ENCODE measurements at regions not wholly inside any gene's neighbourhood (a gene's known extent, or its start where the extent isn't known, plus 50 kb on each side); places are given as distances from the start of the nearest gene placed in this dataset.

DNA sequence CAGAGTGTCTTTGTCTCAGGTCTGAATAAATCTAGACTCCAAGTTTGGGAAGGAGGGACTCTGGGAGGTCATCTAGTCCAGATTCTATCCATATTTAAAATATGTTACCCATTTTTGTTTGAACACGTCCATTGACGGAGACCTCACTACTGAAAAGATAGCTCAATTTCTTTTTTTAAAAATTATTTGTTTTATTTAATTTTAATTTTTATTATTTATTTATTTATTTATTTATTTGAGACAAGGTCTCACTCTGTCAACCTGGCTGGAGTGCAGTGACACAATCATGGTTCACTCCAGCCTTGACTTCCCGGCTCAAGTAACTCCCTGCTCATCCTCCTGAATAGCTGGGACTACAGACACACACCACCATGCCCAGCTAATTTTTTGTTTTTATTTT lies 89.5 kb upstream of the SNX19 start:
- Histone ChIP-seq H3K36me3 (no peaks in the 10 kb centered on the region), H3K27ac (no peak overlapping the region), H3K4me1 (no peaks in the 10 kb centered on the region), H3K4me3 (no peak overlapping the region), H3K9me3 (no peaks in the 10 kb centered on the region), H3K27me3 (no peaks in the 10 kb centered on the region)
- no peak for DNase-seq (ENCODE audit: low spot score in 2 of 2)
- 96% methylated on average over 3 of the region's 3 CpGs for WGBS
- TF ChIP-seq, protein P1, sequence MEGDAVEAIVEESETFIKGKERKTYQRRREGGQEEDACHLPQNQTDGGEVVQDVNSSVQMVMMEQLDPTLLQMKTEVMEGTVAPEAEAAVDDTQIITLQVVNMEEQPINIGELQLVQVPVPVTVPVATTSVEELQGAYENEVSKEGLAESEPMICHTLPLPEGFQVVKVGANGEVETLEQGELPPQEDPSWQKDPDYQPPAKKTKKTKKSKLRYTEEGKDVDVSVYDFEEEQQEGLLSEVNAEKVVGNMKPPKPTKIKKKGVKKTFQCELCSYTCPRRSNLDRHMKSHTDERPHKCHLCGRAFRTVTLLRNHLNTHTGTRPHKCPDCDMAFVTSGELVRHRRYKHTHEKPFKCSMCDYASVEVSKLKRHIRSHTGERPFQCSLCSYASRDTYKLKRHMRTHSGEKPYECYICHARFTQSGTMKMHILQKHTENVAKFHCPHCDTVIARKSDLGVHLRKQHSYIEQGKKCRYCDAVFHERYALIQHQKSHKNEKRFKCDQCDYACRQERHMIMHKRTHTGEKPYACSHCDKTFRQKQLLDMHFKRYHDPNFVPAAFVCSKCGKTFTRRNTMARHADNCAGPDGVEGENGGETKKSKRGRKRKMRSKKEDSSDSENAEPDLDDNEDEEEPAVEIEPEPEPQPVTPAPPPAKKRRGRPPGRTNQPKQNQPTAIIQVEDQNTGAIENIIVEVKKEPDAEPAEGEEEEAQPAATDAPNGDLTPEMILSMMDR (IDR thresholded peaks at IDR 0.05): no peak
- TF ChIP-seq POLR2A (IDR thresholded peaks at IDR 0.05) (no peak), POLR2AphosphoS5 (IDR thresholded peaks at IDR 0.05) (no peak), EP300 (IDR thresholded peaks at IDR 0.05) (no peak)

DNA sequence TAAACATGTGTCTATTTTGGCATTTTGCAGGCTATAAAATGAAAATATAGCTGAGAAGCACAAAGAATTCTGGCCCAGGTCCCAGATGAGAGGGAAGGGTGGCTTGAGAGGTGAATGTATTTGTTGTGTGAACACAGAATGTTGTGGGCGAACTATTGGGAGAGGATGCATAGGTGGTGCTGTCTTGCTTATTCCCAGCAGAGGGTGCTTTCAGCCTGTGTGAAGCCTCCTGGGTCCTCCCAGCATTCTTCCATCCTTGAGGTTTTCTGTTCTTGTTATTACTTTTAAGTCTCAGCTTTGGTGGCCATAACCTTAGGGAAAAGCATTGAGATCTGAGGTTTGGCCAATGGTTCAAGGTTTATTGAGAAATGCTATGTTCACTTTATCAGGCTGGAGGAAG lies 108.7 kb upstream of the SNX19 start:
- H3K4me3 ChIP-seq: no peak overlapping the region
- no peak overlapping the region for H3K27ac ChIP-seq
- H3K4me1 ChIP-seq: no peaks in the 10 kb centered on the region
- no peaks in the 10 kb centered on the region for H3K36me3 ChIP-seq
- DNase-seq (ENCODE audit: low spot score in 2 of 2): no peak
- H3K9me3 ChIP-seq: no peaks in the 10 kb centered on the region
- TF ChIP-seq, protein P1 (IDR thresholded peaks at IDR 0.05): peak in 1 of 2 donors; percentile 14
- TF ChIP-seq POLR2AphosphoS5 (IDR thresholded peaks at IDR 0.05): no peak
- no peaks in the 10 kb centered on the region for H3K27me3 ChIP-seq
- 48% methylated on average over 1 of the region's 1 CpG for WGBS

DNA sequence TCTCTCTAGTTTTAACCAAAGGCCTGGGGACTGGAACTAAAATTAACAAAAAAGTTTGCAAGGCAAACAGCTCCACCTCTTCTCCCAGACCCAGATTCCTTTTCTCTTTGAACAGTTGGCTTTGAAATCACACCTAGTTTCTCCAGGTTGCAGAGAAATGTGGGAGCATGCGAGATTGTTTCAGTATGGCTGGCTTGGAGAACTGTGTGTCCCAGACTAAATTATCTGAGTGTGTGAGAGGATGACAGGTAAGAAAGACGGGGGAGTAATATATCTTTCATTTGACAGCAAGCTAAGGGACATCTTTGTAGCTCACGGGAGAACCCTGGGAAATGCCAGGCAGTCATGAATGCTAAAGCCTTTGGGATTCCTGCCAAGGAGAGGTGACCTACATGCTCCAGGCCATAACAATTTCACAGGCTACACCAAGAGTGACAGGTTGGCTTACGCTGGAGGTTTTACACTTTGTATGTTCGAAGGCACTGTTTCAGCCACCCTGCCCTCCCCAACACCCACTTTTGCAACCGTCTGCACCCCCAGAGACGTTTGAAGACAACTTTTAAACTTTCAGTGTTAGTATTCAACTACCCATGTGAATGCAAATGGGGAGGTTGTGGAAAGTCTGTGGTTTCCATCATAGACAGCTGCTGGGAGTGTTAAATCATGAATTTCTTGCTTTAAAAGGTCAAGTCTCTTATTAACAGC lies 109.3 kb upstream of the SNX19 start:
- H3K27me3 ChIP-seq: no peaks in the 10 kb centered on the region
- WGBS: 50% methylated on average over 7 of the region's 7 CpGs
- H3K9me3 ChIP-seq: no peaks in the 10 kb centered on the region
- TF ChIP-seq POLR2A (IDR thresholded peaks at IDR 0.05) (no peak), POLR2AphosphoS5 (IDR thresholded peaks at IDR 0.05) (no peak), EP300 (IDR thresholded peaks at IDR 0.05) (no peak)
- TF ChIP-seq, protein P1 (IDR thresholded peaks at IDR 0.05): no peak
- H3K4me3 ChIP-seq: no peak overlapping the region
- no peak for DNase-seq (ENCODE audit: low spot score in 2 of 2)
- H3K27ac ChIP-seq: no peak overlapping the region
- no peaks in the 10 kb centered on the region for H3K4me1 ChIP-seq
- no peaks in the 10 kb centered on the region for H3K36me3 ChIP-seq

- DNase-seq (ENCODE audit: low spot score in 2 of 2): no peak
- Histone ChIP-seq H3K4me3 (no peak overlapping the region), H3K27me3 (no peaks in the 10 kb centered on the region), H3K36me3 (no peaks in the 10 kb centered on the region), H3K27ac (no peak overlapping the region), H3K4me1 (peaks cover under 1% of the 10 kb centered on the region), H3K9me3 (no peaks in the 10 kb centered on the region)
- TF ChIP-seq POLR2AphosphoS5 (IDR thresholded peaks at IDR 0.05) (no peak), EP300 (IDR thresholded peaks at IDR 0.05) (no peak), POLR2A (IDR thresholded peaks at IDR 0.05) (no peak)
- TF ChIP-seq, protein P1 (IDR thresholded peaks at IDR 0.05): no peak
- 78% methylated on average over 2 of the region's 2 CpGs for WGBS
Observed at GRCh38 chr11:131027491-131027890, 111.2 kb upstream of the SNX19 start.

GRCh38 chr11:131033151-131033651 lies 116.9 kb upstream of the SNX19 start:
- TF ChIP-seq POLR2A (IDR thresholded peaks at IDR 0.05) (no peak), POLR2AphosphoS5 (IDR thresholded peaks at IDR 0.05) (peak in 1 of 3 donors; percentile 59)
- Histone ChIP-seq H3K27me3 (no peaks in the 10 kb centered on the region), H3K4me3 (no peak overlapping the region), H3K9me3 (no peaks in the 10 kb centered on the region), H3K27ac (peak overlapping the region; percentile 71), H3K36me3 (no peaks in the 10 kb centered on the region), H3K4me1 (peaks cover 9% of the 10 kb centered on the region)
- 45% methylated on average over 5 of the region's 5 CpGs for WGBS
- no peak for DNase-seq (ENCODE audit: low spot score in 2 of 2)
